RWPE1 (cell line): ENCODE measurements at regions not wholly inside any gene's neighbourhood (a gene's known extent, or its start where the extent isn't known, plus 50 kb on each side); places are given as distances from the start of the nearest gene placed in this dataset.

Source experiments
- CTCF ChIA-PET: fragments of 350-600 bp; sonication (Branson Sonifier 250); formaldehyde crosslinking; extraction: SDS; loops from one replicate; lab custom pipeline; 2021; lab: Yijun Ruan, JAX
- POLR2A ChIA-PET: fragments of 400-600 bp; formaldehyde crosslinking; extraction: SDS; loops from one replicate; lab custom pipeline; 2020; ENCODE audit warnings: antibody characterized with exemption; ENCODE audit not compliant: low non-redundant PET; lab: Yijun Ruan, JAX
- DNase-seq: peaks from one replicate; pipeline ENCODE4 v3.0.0; 2012; ENCODE audit warnings: low spot score
- H3K27ac ChIP-seq: fragments of 450-650 bp; 2 replicates; pipeline ENCODE4 v1.5.1; 2017
- TF ChIP-seq, protein P1 (sequence below): fragments of 450-650 bp; conservative IDR thresholded peaks from 2 replicates; pipeline ENCODE4 v1.5.1; 2017; ENCODE audit warnings: low read depth, mild to moderate bottlenecking

DNA sequence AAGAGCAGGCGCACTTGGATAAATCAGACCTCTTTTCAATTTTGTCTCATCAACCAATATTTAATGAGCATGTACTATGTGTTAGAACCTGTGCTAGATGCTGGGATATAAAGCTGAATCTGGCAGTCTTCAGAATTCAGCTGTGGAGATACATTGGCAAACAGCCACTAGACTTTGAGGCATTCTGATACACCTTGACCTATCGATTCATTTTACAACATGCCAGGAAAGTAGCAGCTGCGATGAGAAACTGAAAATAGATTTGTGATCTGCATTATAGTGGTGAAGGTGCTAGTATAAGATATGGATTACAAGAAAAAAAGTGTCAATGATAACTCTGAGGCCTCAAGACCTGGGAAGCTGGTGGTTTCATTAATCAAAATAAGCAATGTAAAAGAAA lies 1338.1 kb upstream of the TENM4 start:
- POLR2A ChIA-PET, result no interaction called here
- no peak for DNase-seq
- no peak overlapping the region for H3K27ac ChIP-seq
- CTCF ChIA-PET, result no interaction called here
- TF ChIP-seq, protein P1, sequence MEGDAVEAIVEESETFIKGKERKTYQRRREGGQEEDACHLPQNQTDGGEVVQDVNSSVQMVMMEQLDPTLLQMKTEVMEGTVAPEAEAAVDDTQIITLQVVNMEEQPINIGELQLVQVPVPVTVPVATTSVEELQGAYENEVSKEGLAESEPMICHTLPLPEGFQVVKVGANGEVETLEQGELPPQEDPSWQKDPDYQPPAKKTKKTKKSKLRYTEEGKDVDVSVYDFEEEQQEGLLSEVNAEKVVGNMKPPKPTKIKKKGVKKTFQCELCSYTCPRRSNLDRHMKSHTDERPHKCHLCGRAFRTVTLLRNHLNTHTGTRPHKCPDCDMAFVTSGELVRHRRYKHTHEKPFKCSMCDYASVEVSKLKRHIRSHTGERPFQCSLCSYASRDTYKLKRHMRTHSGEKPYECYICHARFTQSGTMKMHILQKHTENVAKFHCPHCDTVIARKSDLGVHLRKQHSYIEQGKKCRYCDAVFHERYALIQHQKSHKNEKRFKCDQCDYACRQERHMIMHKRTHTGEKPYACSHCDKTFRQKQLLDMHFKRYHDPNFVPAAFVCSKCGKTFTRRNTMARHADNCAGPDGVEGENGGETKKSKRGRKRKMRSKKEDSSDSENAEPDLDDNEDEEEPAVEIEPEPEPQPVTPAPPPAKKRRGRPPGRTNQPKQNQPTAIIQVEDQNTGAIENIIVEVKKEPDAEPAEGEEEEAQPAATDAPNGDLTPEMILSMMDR, result no peak

DNA sequence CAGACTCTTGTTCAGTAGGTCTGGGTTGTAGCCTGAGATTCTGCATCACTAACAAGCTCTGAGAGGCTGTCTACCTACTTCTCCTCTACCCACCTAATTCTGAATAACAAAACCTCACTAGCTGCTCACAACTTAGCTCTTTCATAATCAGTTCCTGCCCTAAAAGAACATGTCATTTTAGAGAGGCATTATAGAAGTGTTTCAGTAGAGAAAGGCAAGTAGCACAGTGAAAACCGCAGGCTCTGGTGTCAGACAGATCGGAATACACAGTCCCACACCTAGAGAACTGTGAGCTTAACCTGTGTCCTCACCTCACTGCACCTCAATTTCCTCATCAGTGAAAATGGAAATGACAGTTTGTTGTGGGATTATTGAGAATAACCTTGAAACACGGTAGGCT lies 1337.6 kb upstream of the TENM4 start:
- TF ChIP-seq, protein P1, result no peak
- POLR2A ChIA-PET, result no interaction called here
- DNase-seq, result no peak
- no peak overlapping the region for H3K27ac ChIP-seq
- CTCF ChIA-PET, result no interaction called here

DNA sequence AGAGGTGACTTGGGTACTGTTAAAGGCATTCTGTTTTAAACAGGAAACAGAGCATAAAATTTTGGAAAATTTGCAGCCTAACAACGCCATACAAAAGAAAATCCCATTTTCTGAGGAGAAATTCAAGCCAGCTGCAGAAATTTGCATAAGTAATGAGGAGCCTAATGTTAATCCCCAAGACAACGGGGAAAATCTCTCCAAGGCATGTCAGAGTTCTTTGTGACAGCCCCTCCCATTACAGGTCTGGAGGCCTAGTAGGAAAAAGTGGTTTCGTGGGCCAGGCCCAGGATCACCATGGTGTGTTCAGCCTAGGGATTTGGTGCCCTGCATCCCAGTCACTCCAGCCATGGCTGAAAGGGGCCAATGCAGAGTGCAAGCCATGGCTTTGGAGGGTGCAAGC lies 1333.1 kb upstream of the TENM4 start:
- ChIA-PET CTCF (no interaction called here), POLR2A (no interaction called here)

DNA sequence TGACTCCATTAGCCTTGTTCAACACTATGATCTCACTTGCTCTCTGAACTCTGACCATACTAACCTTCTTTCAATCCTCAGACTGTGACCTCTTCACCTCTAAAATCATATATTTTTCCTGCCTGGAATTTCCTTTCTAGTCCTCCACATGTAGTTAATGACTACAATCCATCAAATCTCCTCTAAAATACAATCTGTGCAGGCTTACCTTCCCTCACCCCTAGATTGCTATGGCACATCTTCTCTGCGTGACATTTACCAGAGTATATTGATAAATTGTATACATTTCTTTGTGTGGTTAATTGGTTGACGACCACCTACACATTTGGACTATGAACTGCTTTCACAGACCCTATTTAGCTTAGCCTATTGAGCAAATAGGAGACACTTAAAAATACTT lies 1330.2 kb upstream of the TENM4 start:
- ChIA-PET POLR2A (no interaction called here), CTCF (no interaction called here)
- no peak overlapping the region for H3K27ac ChIP-seq
- no peak for DNase-seq
- TF ChIP-seq, protein P1, result no peak

More for the DNA sequence above, 1333.1 kb upstream of the TENM4 start:
- TF ChIP-seq, protein P1, result no peak
- DNase-seq, result no peak
- no peak overlapping the region for H3K27ac ChIP-seq

DNA sequence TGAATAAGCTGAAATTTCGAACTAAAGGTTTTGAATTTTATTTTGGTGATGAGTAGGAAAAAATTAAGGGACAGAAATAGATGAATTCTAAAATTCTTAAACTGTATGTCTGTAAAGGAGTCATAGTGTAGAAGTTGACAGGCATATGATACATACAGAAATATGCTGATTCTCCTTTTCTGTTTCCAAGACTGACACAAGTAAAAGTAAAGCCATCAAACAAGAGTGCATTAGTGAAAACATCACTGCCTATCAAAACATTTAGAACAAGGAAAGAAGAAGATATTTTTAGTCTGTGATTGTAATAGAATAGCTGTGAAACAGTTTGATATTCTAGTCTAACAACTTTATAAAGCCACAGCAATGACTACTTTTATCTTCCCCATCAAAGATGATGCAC lies 1318.0 kb upstream of the TENM4 start:
- DNase-seq, result no peak
- TF ChIP-seq, protein P1, result no peak
- CTCF ChIA-PET, result no interaction called here
- no peak overlapping the region for H3K27ac ChIP-seq
- POLR2A ChIA-PET, result no interaction called here

DNA sequence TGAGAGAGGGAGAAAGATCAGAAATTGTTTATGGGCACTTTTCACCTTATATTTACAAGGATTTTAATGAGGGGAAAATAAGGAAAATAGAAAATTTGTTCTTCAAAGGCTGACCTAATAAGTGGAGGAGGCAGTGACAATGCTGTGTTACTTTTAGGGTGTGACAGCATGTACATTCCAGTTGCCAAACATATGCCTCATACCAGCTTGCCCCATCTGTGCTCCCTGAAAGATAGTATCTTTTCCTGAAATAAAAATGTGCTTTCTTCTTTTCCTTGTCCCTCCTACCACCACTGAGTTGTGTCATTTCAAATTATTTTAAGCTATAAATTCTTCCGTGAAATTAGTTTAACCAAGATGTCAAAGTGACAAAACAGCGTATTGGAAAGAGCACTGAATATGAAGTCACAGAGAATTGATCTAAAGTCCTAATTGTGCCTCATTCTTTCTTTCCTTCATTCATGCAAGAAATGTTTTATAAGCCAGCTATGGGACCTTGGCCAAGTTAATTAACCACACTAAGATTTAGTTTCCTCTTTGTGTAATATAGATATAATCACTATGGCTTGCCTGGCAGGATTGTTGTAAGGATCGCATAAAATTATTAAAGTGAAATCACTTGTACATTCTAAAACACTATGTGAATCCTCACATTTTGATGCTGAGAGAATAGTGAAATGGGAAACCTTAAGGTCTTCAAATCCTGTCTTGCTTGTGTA lies 1307.5 kb upstream of the TENM4 start:
- no peak for DNase-seq
- H3K27ac ChIP-seq, result no peak overlapping the region
- ChIA-PET POLR2A (no interaction called here), CTCF (no interaction called here)
- TF ChIP-seq, protein P1, result no peak
